Limb (tissue), 2 donors: ENCODE measurements at regions not wholly inside any gene's neighbourhood (a gene's known extent, or its start where the extent isn't known, plus 50 kb on each side); places are given as distances from the start of the nearest gene placed in this dataset.

Experiments
- DNase-seq, 2 donors: peaks; one replicate each; pipeline ENCODE4 v3.0.0-alpha.2; 2016; ENCODE audit errors: extremely low spot score in 2 of 2

DNA sequence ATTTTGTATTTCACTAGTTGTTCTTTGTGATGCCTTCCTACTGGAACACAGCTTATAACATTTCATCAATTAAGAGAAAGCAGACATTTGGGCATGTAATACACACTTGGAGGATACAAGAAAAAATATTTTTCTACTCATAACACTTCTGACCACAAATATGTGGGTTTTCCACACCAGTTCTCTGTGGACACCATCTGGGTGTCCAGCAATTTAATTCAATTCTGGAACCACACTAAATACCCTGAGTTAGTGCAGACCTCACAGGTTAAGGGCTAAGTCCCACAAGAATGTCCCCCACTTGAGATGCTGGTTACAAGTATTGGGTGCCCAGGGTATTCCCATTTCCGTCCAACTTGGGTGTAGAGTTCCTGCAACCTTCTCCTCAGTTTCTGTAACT is 91.1 kb upstream of the SKOR2 start:
- no peak for DNase-seq

DNA sequence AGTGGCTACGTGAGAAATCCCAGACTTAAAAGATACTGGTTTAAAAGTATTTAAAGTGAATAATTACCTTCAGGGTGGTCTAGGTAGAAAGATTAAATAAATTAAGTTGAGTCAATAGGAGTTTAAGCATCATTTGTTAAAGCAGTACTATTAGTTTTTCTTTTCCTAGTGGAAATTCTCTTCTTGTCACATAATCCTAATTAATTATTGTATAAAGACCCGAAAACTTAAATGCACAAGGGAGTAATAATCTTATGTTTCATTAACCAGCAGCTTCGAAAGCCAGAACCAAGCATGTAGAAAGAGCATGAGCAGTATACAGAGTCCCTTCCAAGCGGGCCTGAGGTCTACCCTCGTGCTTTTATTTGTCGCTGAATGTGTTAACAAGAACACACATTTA is 90.2 kb upstream of the SKOR2 start:
- DNase-seq: no peak

DNA sequence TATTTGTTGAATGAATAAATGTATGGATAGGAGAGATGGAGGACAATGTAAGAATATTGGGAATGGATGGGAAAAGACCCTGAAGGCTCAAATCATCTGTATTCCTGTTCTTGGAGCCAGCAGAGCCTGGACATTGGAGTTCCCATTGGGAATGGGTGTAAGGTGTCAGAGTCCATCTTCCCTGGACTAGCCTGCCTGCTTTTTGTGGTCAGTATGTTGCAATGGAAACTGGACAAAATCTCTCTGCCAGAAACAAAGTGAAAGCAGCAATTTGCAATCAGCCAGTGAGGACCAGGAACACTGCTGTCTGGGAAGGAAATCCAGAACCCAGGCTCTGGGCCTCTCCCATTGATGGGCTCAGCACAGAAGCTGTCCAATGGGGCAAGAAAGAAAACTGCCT is 83.5 kb upstream of the SKOR2 start:
- no peak for DNase-seq

DNA sequence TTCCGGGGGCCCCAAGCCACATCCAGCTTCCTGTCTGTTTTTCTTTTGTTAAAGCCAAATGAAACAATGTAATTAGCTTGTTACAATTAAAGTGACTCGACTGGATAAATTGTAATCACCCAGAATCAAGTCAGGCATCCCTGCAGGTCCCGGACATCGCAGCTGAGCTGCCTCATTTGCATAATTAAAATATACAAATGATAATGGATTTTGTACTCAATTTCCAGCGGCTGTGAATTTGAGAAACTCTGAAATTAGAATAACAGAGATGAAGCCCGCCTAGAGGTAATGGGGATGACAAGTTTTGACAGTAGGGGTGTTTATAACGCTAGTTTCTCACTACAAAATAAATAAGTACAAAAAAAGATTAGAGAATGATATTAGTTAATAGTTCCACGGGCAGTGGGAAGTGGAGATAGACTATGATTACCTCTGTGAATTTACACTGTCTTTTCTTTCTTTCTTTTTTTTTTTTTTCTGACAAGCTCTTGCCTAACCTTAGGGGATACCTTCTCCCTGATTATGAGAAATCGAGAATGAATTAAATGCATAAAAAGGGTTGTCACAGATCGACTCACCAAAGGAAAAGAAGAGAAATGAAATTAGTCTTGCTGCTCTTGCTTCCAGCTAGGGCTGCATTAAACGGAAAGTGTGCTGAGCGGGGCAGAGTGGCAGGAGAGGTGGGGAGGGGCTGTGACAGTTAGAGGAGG is 82.6 kb upstream of the SKOR2 start:
- DNase-seq: no peak

DNA sequence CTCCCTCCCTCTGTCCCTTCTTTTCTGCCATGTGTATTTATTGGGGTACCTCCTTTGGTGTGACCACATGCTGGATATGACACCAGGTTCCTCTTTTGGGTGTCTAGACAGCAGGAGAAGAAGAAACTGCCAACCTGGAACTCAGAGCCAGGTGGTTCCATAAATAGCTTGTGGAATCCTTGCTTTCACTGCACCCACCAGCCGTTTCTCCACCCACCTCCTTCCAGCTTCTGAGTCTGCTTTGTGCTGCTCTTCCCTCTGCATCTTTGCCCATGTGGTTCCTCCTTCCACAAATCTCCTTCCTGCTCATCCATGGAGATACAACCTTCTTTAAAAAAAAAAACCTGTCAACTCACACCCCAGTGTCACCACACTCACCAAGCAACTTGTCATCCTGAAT is 80.2 kb upstream of the SKOR2 start:
- no peak for DNase-seq

DNA sequence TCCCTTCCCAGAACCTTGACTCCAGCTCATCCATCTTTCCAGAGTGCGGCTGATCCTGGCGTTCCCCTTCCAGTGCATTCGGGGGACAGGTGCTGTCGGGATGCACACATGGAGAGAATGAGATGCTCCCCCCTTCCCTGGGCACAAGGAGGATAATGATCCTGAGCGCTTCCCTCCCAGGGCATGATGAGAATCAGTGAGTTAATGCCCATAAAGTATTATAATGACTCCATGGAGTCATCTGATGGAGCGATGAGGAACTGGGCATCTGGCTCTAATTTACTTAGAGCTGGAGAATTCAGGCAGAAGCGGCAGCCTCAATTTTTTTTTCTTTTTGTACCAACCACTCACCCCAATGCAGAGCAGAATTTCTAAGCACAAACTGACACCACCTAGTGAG is 79.6 kb upstream of the SKOR2 start:
- no peak for DNase-seq

DNA sequence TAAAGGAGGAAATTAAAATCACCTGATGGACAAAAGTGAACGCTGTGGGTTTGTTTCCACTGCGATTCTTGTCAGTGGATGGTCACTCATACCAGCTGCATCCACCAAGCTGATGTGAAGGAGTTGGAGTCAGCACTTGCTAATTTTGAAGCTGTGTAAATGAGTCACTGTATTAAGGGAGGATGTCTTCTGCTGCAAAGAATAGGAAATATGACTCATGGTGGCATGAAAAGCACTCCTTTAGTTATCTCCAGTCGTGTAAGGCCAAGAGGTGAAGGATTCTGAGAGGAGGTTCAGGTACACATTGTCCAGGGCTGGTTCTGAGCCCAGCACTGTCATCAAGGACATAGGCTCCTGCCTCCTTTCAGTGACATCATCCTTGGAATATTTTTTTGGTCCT is 71.7 kb upstream of the SKOR2 start:
- DNase-seq: no peak

DNA sequence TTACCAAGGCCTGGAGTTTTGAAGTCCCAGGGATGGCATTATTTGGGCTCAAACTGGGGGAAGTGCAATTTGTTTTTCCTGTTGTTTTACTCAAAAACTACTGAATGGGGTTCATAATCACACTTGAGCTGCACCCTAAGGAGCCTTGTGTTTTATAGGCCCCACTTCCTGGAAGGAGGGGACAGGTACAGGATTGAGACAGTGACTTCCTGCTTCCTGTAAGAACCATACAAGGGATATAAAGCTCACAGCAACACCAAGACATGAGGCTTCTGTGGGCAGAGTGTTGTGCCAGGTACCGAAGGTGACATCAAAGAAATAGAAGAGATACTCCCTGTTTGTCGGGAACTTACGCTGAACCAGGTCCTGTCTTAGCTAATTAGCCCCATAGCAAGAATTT is 70.4 kb upstream of the SKOR2 start:
- DNase-seq: no peak

DNA sequence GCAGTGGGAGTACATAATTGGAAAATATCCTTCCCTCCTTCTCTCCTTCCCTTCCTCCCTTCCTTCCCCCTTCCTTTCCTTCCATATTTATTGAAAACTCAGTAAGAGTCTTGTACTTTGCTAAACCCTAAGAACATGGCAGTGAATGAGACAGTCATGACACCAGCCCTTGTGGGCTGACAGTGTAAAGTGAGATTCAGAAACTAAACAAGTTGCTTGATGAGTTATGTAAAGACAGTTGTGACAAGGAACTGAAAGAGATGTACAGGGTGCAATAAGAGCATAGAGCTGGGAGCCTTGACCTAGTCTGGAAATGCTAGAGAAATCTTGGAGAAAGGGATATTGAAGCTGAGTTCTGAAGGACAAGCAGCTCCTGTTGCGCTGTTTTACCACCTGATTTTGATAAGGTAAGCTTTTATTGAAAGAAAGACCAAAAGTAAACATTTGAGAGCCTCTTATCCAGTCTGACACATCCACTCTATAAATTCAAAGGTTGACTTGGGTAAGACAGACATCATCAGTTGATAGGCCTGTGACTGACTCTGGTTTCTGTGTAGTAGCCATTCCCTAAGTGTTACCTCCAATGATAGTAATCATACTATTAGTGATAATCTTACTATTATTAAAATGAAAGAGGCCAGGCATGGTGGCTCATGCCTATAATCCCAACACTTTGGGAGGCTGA is 66.5 kb upstream of the SKOR2 start:
- no peak for DNase-seq

DNA sequence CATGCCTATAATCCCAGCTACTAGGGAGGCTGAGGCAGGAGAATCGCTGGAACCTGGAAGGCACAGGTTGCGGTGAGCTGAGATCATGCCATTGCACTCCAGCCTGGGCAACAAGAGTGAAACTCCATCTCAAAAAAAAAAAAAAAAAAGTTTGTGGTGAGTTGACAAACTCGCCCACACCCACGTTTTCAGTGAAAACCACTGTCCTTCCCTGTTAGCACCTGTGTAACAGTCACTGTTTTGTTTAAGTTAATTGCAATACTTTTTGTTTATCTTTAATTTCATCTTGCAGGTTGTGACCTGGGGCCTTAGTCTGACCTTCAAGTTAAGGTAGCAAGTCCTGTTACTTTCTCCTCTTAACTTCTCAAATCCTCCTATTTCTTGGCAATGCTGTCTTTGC is 65.5 kb upstream of the SKOR2 start:
- DNase-seq: no peak

DNA sequence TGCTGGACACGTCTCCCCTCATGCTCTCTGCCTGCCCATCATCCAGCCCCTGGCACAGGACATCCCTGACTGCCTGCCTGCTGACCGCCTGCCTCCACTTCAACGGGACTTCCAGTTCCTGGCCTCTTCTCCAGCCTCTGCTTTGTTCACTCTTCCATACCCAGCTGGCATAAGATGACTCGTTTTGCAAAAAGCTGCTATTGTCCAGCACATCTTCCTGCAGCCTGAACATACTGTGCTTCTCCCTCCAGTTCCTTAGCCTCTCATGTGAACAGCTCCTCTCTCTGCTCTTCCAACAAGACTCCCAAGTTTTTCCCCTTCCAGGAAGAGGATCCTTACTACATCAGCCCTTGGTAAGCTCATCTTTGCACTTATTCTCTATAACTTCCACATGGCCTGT is 62.4 kb upstream of the SKOR2 start:
- no peak for DNase-seq

DNA sequence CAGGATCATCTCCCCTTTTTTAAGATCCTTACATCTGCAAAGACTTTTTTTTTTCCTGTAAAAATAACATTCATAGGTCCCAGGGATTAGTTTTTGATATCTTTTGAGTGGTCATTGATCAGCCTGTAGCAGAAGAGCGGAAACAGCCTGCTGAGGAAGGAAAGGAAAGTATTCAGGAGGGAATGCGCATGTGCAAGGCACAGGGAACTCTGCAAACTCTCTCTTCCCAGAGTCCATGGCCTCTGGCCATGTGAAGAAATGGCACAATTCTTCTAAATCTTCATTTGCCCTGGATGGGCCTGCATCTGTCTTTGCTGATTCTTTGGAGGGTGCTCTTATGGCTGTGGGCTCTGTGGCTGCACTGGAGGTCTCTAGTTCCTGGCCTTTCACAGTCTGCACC is 60.1 kb upstream of the SKOR2 start:
- no peak for DNase-seq
